Gastrocnemius medialis (tissue), 4 donors: ENCODE measurements at regions not wholly inside any gene's neighbourhood (a gene's known extent, or its start where the extent isn't known, plus 50 kb on each side); places are given as distances from the start of the nearest gene placed in this dataset.

Experiments used
- POLR2A ChIP-seq, 2 donors: fragments of 450-650 bp; IDR thresholded peaks; one replicate each; pipeline ENCODE4 v1.6.1; 2017; ENCODE audit warnings: antibody characterized with exemption in 2 of 2, mild to moderate bottlenecking in 2 of 2, moderate library complexity in 2 of 2
- TF ChIP-seq, protein P1 (sequence below), 5 experiments: fragments of 450-650 bp in 3 of 5; fragments of 200-600 bp in 2 of 5; sonication (generic) in 2 of 5; IDR thresholded peaks in 4 of 5; conservative IDR thresholded peaks in 1 of 5; 1 replicate in 4 of 5; 2 replicates in 1 of 5; pipeline ENCODE4 v1.5.1; 2016 to 2019; ENCODE audit warnings: antibody characterized with exemption in 5 of 5, mild to moderate bottlenecking in 3 of 5, moderate library complexity in 3 of 5

DNA sequence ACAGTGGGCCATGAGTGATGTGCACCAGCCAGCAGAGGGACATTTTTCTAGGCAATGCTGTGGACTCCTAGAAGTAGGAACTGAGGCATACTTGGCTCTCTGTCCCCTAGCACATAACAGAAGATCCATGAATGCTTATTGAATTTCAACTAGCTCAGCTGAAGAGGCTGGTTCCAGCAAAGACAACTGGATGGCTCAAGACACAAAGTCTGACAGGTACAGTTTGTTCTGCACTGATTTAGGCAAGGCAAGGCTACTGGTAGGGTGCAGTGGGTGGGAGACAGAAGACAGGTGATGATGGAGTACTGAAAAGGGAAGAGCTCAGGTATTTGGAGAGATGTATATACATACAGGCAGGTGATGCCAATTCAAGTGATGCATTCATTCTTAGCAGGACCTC lies 72.4 kb upstream of the USP47 start:
- TF ChIP-seq, protein P1, sequence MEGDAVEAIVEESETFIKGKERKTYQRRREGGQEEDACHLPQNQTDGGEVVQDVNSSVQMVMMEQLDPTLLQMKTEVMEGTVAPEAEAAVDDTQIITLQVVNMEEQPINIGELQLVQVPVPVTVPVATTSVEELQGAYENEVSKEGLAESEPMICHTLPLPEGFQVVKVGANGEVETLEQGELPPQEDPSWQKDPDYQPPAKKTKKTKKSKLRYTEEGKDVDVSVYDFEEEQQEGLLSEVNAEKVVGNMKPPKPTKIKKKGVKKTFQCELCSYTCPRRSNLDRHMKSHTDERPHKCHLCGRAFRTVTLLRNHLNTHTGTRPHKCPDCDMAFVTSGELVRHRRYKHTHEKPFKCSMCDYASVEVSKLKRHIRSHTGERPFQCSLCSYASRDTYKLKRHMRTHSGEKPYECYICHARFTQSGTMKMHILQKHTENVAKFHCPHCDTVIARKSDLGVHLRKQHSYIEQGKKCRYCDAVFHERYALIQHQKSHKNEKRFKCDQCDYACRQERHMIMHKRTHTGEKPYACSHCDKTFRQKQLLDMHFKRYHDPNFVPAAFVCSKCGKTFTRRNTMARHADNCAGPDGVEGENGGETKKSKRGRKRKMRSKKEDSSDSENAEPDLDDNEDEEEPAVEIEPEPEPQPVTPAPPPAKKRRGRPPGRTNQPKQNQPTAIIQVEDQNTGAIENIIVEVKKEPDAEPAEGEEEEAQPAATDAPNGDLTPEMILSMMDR (IDR thresholded peaks at IDR 0.05 in 4 of 5, conservative IDR thresholded peaks at IDR 0.05 in 1 of 5), result no peak
- TF ChIP-seq POLR2A (IDR thresholded peaks at IDR 0.05), result no peak
